SK-N-SH treated with all-trans-retinoic acid at 6 μM for 48 hours (cell line): ENCODE measurements at regions not wholly inside any gene's neighbourhood (a gene's known extent, or its start where the extent isn't known, plus 50 kb on each side); places are given as distances from the start of the nearest gene placed in this dataset.

Source experiments
- OSR1 ChIP-seq: fragments of 250-450 bp; sonication (Bioruptor Pico); IDR thresholded peaks from 2 replicates; pipeline ENCODE4 v1.8.0; 2022; ENCODE audit warnings: moderate library complexity, mild to moderate bottlenecking, inconsistent platforms
- ZFP3 ChIP-seq: fragments of 250-450 bp; sonication (Bioruptor Pico); IDR thresholded peaks from 2 replicates; pipeline ENCODE4 v1.5.0; 2020; ENCODE audit warnings: mild to moderate bottlenecking, moderate library complexity
- ZFP30 ChIP-seq: fragments of 450-650 bp; formaldehyde crosslinking; IDR thresholded peaks from 2 replicates; pipeline ENCODE4 v1.5.0; 2022; ENCODE audit warnings: mild to moderate bottlenecking, moderate library complexity

- TF ChIP-seq ZFP3: no peak
- TF ChIP-seq OSR1 (CRISPR knock-in tag): no peak
- TF ChIP-seq ZFP30 (CRISPR knock-in tag): no peak
These were observed 124.1 kb downstream of the FOXA2 start for GRCh38 chr20:22460231-22460630.
